ENCODE measurements at regions not wholly inside any gene's neighbourhood (a gene's known extent, or its start where the extent isn't known, plus 50 kb on each side); places are given as distances from the start of the nearest gene placed in this dataset.

DNA sequence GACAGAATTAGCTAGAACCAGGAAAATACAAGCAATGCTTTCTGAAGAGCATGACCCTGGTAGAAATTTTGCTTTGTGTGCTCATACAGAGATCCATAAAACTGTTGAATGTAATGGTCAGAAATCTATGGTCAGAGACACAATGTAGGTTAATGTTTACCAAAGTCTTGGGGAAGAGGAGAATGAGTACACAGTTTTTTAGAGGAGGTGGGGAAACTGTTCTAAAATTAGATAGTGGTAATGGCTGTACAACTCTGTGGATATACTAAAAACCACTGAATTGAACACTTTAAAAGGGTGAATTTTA, 109.5 kb upstream of the ARHGAP5 start:
- no peaks in the 10 kb centered on the region for H3K36me3 Mint-ChIP-seq (ENCODE audit: low read depth, unreplicated experiment)
- Histone ChIP-seq H4K20me1 (ENCODE audit: insufficient read depth, low read length) (no peaks in the 10 kb centered on the region), H3K79me2 (ENCODE audit: insufficient read depth, low read length) (no peaks in the 10 kb centered on the region), H3K9ac (ENCODE audit: low read length) (no peak overlapping the region), H2AFZ (ENCODE audit: low read depth, low read length) (no peak overlapping the region), H3K4me3 (ENCODE audit: insufficient read depth, low read depth, low read length) (no peak overlapping the region), H3K4me1 (ENCODE audit: insufficient read depth, low read length) (peaks cover 12% of the 10 kb centered on the region), H3K4me2 (ENCODE audit: low read length) (no peak overlapping the region), H3K36me3 (ENCODE audit: insufficient read depth, low read length) (no peaks in the 10 kb centered on the region), H3K27me3 (ENCODE audit: insufficient read depth, low read length) (no peaks in the 10 kb centered on the region), H3K27ac (ENCODE audit: low read depth, low read length) (no peak overlapping the region), H3K9me3 (ENCODE audit: insufficient read depth, low read depth, low read length) (no peaks in the 10 kb centered on the region)
- no peaks in the 10 kb centered on the region for H3K9me3 Mint-ChIP-seq (ENCODE audit: unreplicated experiment)
- FAIRE-seq: no peak
- H3K4me3 Mint-ChIP-seq (ENCODE audit: unreplicated experiment): no peak overlapping the region
- TF ChIP-seq, protein P1, sequence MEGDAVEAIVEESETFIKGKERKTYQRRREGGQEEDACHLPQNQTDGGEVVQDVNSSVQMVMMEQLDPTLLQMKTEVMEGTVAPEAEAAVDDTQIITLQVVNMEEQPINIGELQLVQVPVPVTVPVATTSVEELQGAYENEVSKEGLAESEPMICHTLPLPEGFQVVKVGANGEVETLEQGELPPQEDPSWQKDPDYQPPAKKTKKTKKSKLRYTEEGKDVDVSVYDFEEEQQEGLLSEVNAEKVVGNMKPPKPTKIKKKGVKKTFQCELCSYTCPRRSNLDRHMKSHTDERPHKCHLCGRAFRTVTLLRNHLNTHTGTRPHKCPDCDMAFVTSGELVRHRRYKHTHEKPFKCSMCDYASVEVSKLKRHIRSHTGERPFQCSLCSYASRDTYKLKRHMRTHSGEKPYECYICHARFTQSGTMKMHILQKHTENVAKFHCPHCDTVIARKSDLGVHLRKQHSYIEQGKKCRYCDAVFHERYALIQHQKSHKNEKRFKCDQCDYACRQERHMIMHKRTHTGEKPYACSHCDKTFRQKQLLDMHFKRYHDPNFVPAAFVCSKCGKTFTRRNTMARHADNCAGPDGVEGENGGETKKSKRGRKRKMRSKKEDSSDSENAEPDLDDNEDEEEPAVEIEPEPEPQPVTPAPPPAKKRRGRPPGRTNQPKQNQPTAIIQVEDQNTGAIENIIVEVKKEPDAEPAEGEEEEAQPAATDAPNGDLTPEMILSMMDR (IDR thresholded peaks at IDR 0.05; ENCODE audit: insufficient read depth, low read depth, low read length): no peak
- TF ChIP-seq EZH2 (IDR thresholded peaks at IDR 0.05; ENCODE audit: insufficient read depth, low read length): no peak
- H3K27ac Mint-ChIP-seq (ENCODE audit: unreplicated experiment): peak overlapping the region; percentile 66
- H3K4me1 Mint-ChIP-seq (ENCODE audit: low read depth, unreplicated experiment): peaks cover 24% of the 10 kb centered on the region
- no peak for DNase-seq (ENCODE audit: low read depth)
- no peaks in the 10 kb centered on the region for H3K27me3 Mint-ChIP-seq (ENCODE audit: low read depth, unreplicated experiment)

- peaks cover 24% of the 10 kb centered on the region for H3K4me1 Mint-ChIP-seq (ENCODE audit: low read depth, unreplicated experiment)
- H3K27me3 Mint-ChIP-seq (ENCODE audit: low read depth, unreplicated experiment): no peaks in the 10 kb centered on the region
- DNase-seq (ENCODE audit: low read depth): peak; percentile 74
- no peak overlapping the region for H3K4me3 Mint-ChIP-seq (ENCODE audit: unreplicated experiment)
- no peak overlapping the region for H3K27ac Mint-ChIP-seq (ENCODE audit: unreplicated experiment)
- Histone ChIP-seq H3K9me3 (ENCODE audit: insufficient read depth, low read depth, low read length) (no peaks in the 10 kb centered on the region), H3K9ac (ENCODE audit: low read length) (no peak overlapping the region), H3K27me3 (ENCODE audit: insufficient read depth, low read length) (no peaks in the 10 kb centered on the region), H3K4me3 (ENCODE audit: insufficient read depth, low read depth, low read length) (no peak overlapping the region), H2AFZ (ENCODE audit: low read depth, low read length) (no peak overlapping the region), H3K36me3 (ENCODE audit: insufficient read depth, low read length) (no peaks in the 10 kb centered on the region), H3K4me2 (ENCODE audit: low read length) (no peak overlapping the region), H4K20me1 (ENCODE audit: insufficient read depth, low read length) (no peaks in the 10 kb centered on the region), H3K79me2 (ENCODE audit: insufficient read depth, low read length) (no peaks in the 10 kb centered on the region), H3K4me1 (ENCODE audit: insufficient read depth, low read length) (peaks cover 12% of the 10 kb centered on the region), H3K27ac (ENCODE audit: low read depth, low read length) (no peak overlapping the region)
- no peak for TF ChIP-seq EZH2 (IDR thresholded peaks at IDR 0.05; ENCODE audit: insufficient read depth, low read length)
- TF ChIP-seq, protein P1 (IDR thresholded peaks at IDR 0.05; ENCODE audit: insufficient read depth, low read depth, low read length): no peak
- no peaks in the 10 kb centered on the region for H3K9me3 Mint-ChIP-seq (ENCODE audit: unreplicated experiment)
- no peaks in the 10 kb centered on the region for H3K36me3 Mint-ChIP-seq (ENCODE audit: low read depth, unreplicated experiment)
- no peak for FAIRE-seq
Observed at GRCh38 chr14:31968107-31968810, 108.8 kb upstream of the ARHGAP5 start.

DNA sequence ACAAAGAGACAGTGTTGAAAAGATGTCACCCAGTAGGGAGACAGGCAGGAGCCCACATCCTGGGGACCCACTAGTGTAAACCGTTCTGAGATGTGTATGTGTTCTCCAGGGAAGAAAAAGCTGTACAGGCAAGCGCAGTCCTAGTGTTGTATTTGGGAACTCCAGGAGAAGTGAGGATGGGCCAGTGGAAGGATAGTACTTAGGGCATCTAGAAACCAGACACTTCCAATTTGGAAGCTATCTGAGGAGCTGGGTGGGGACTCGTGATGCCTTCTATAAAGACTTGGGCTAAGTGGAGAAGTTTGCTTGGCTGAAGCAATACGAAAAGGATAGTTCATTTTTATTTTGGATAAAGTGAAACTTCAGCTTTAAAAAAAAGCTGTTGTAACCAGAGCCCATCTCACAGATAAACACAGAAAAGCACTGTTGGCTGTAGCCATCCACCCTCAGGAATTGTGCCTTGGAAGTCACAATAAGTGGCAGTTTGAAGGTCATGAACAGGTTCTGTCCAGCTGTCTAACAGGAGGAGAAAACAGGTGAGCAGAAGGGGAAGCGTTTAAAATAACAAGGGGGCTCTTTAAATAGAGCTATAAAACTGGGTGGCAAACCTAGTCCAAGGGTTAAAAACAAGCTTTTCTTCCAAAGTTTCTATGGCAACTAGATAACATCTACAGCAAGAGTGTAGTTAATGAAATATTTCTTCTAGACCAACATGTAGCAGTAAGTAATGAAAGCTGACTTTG, 108.0 kb upstream of the ARHGAP5 start:
- no peak for FAIRE-seq
- Mint-ChIP-seq H3K4me1 (ENCODE audit: low read depth, unreplicated experiment) (peaks cover 24% of the 10 kb centered on the region), H3K27ac (ENCODE audit: unreplicated experiment) (no peak overlapping the region), H3K27me3 (ENCODE audit: low read depth, unreplicated experiment) (no peaks in the 10 kb centered on the region), H3K9me3 (ENCODE audit: unreplicated experiment) (peaks cover 2% of the 10 kb centered on the region), H3K4me3 (ENCODE audit: unreplicated experiment) (no peak overlapping the region), H3K36me3 (ENCODE audit: low read depth, unreplicated experiment) (no peaks in the 10 kb centered on the region)
- H3K4me3 ChIP-seq (ENCODE audit: insufficient read depth, low read depth, low read length): no peak overlapping the region
- H3K79me2 ChIP-seq (ENCODE audit: insufficient read depth, low read length): no peaks in the 10 kb centered on the region
- no peak overlapping the region for H2AFZ ChIP-seq (ENCODE audit: low read depth, low read length)
- DNase-seq (ENCODE audit: low read depth): peak; percentile 66
- TF ChIP-seq EZH2 (IDR thresholded peaks at IDR 0.05; ENCODE audit: insufficient read depth, low read length): no peak
- no peaks in the 10 kb centered on the region for H3K36me3 ChIP-seq (ENCODE audit: insufficient read depth, low read length)
- peaks cover 4% of the 10 kb centered on the region for H3K9me3 ChIP-seq (ENCODE audit: insufficient read depth, low read depth, low read length)
- H4K20me1 ChIP-seq (ENCODE audit: insufficient read depth, low read length): no peaks in the 10 kb centered on the region
- H3K27ac ChIP-seq (ENCODE audit: low read depth, low read length): no peak overlapping the region
- no peak overlapping the region for H3K9ac ChIP-seq (ENCODE audit: low read length)
- H3K4me1 ChIP-seq (ENCODE audit: insufficient read depth, low read length): peaks cover 12% of the 10 kb centered on the region
- H3K4me2 ChIP-seq (ENCODE audit: low read length): no peak overlapping the region
- H3K27me3 ChIP-seq (ENCODE audit: insufficient read depth, low read length): no peaks in the 10 kb centered on the region
